DND-41 (cell line): ENCODE measurements at regions not wholly inside any gene's neighbourhood (a gene's known extent, or its start where the extent isn't known, plus 50 kb on each side); places are given as distances from the start of the nearest gene placed in this dataset.

Experiments used
- ATAC-seq: fragments of 200-7000 bp; cut with Tn5 transposase; 3 replicates; pipeline ENCODE4 v1.9.1; 2021; ENCODE audit warnings: low read depth; ENCODE audit not compliant: insufficient read depth
- DNase-seq: peaks from one replicate; pipeline ENCODE4 v3.0.0-alpha.2; 2020
- H2AFZ ChIP-seq: 2 replicates; pipeline ENCODE4 v1.6.0; 2012; ENCODE audit warnings: low read depth, low read length
- H3K27ac ChIP-seq: 2 replicates; pipeline ENCODE4 v1.5.1; 2012; ENCODE audit warnings: low read length, inconsistent platforms
- H3K27me3 ChIP-seq: fragments of 200-600 bp; sonication (generic); 2 replicates; pipeline ENCODE4 v1.6.0; 2012; ENCODE audit warnings: low read length, mild to moderate bottlenecking, inconsistent platforms; ENCODE audit not compliant: insufficient read depth, poor library complexity
- H3K36me3 ChIP-seq: 2 replicates; pipeline ENCODE4 v1.5.1; 2012; ENCODE audit warnings: low read length, inconsistent platforms; ENCODE audit not compliant: insufficient read depth
- H3K4me1 ChIP-seq: 2 replicates; pipeline ENCODE4 v1.5.1; 2012; ENCODE audit warnings: mild to moderate bottlenecking, low read length; ENCODE audit not compliant: insufficient read depth
- H3K4me2 ChIP-seq: 2 replicates; pipeline ENCODE4 v1.6.0; 2012; ENCODE audit warnings: mild to moderate bottlenecking, moderate library complexity, low read length, inconsistent platforms; ENCODE audit not compliant: insufficient read depth
- H3K4me3 ChIP-seq, 2 experiments: fragments of 200-600 bp in 1 of 2; shearing (Covaris generic) in 1 of 2; 2 replicates each; pipeline ENCODE4 v1.5.1; 2012 to 2016; ENCODE audit warnings: inconsistent platforms in 2 of 2, low read length in 2 of 2, mild to moderate bottlenecking in 2 of 2, low read depth in 1 of 2, moderate library complexity in 1 of 2
- H3K79me2 ChIP-seq: 2 replicates; pipeline ENCODE4 v1.6.0; 2012; ENCODE audit warnings: low read length, inconsistent platforms; ENCODE audit not compliant: insufficient read depth
- H3K9ac ChIP-seq: 2 replicates; pipeline ENCODE4 v1.6.0; 2012; ENCODE audit warnings: low read depth, mild to moderate bottlenecking, inconsistent platforms, low read length, moderate library complexity
- H3K9me3 ChIP-seq: 2 replicates; pipeline ENCODE4 v1.5.1; 2012; ENCODE audit warnings: low read length, moderate library complexity, mild to moderate bottlenecking, inconsistent platforms; ENCODE audit not compliant: insufficient read depth, severe bottlenecking
- H4K20me1 ChIP-seq: 2 replicates; pipeline ENCODE4 v1.6.0; 2012; ENCODE audit warnings: low read length; ENCODE audit not compliant: insufficient read depth
- CTCF ChIP-seq: IDR thresholded peaks from 2 replicates; pipeline ENCODE4 v1.5.1; 2012; ENCODE audit warnings: borderline replicate concordance, low read length, moderate library complexity, mild to moderate bottlenecking; ENCODE audit not compliant: poor library complexity, severe bottlenecking; ENCODE audit errors: extremely low read depth
- EZH2 ChIP-seq: IDR thresholded peaks from 3 replicates; pipeline ENCODE4 v1.6.1; 2012; ENCODE audit warnings: borderline replicate concordance, low read depth, mild to moderate bottlenecking, moderate library complexity, low read length, inconsistent platforms; ENCODE audit not compliant: severe bottlenecking

- Histone ChIP-seq H3K4me2 (no peak overlapping the region), H3K9me3 (no peaks in the 10 kb centered on the region), H3K4me3 (no peak overlapping the region), H3K9ac (no peak overlapping the region), H2AFZ (no peak overlapping the region), H3K27ac (no peak overlapping the region), H4K20me1 (no peaks in the 10 kb centered on the region), H3K79me2 (no peaks in the 10 kb centered on the region), H3K36me3 (no peaks in the 10 kb centered on the region), H3K27me3 (no peaks in the 10 kb centered on the region), H3K4me1 (no peaks in the 10 kb centered on the region)
- DNase-seq: no peak
- ATAC-seq: no peak
- TF ChIP-seq EZH2: no peak
- TF ChIP-seq CTCF: no peak
Measured at GRCh38 chr2:125397535-125398251, 1258.3 kb upstream of the GYPC start.

GRCh38 chr2:125398738-125399524 lies 1257.0 kb upstream of the GYPC start:
- no peak overlapping the region for H3K4me2 ChIP-seq
- no peaks in the 10 kb centered on the region for H3K36me3 ChIP-seq
- no peaks in the 10 kb centered on the region for H3K79me2 ChIP-seq
- no peaks in the 10 kb centered on the region for H3K9me3 ChIP-seq
- ATAC-seq (no peak), DNase-seq (no peak)
- no peaks in the 10 kb centered on the region for H3K27me3 ChIP-seq
- no peak overlapping the region for H3K4me3 ChIP-seq
- no peaks in the 10 kb centered on the region for H3K4me1 ChIP-seq
- no peak overlapping the region for H3K9ac ChIP-seq
- H3K27ac ChIP-seq: no peak overlapping the region
- TF ChIP-seq CTCF: no peak
- no peak for TF ChIP-seq EZH2
- no peak overlapping the region for H2AFZ ChIP-seq
- no peaks in the 10 kb centered on the region for H4K20me1 ChIP-seq

- no peak overlapping the region for H3K27ac ChIP-seq
- no peak overlapping the region for H3K4me2 ChIP-seq
- no peaks in the 10 kb centered on the region for H3K9me3 ChIP-seq
- H4K20me1 ChIP-seq: no peaks in the 10 kb centered on the region
- H3K4me3 ChIP-seq: no peak overlapping the region
- no peak overlapping the region for H2AFZ ChIP-seq
- no peaks in the 10 kb centered on the region for H3K4me1 ChIP-seq
- TF ChIP-seq CTCF (no peak), EZH2 (no peak)
- H3K27me3 ChIP-seq: no peaks in the 10 kb centered on the region
- no peak for DNase-seq
- no peaks in the 10 kb centered on the region for H3K79me2 ChIP-seq
- no peak for ATAC-seq
- H3K9ac ChIP-seq: no peak overlapping the region
- no peaks in the 10 kb centered on the region for H3K36me3 ChIP-seq
Measured at GRCh38 chr2:125405816-125406215, 1250.1 kb upstream of the GYPC start.
